GM13976 (cell line): ENCODE measurements at regions not wholly inside any gene's neighbourhood (a gene's known extent, or its start where the extent isn't known, plus 50 kb on each side); places are given as distances from the start of the nearest gene placed in this dataset.

Experiments used
- DNase-seq: peaks from one replicate; pipeline ENCODE4 v3.0.0; 2012; ENCODE audit warnings: low spot score
- CTCF ChIP-seq: IDR thresholded peaks from 2 replicates; pipeline ENCODE4 v1.5.1; 2012; ENCODE audit warnings: borderline replicate concordance, mild to moderate bottlenecking; ENCODE audit not compliant: insufficient read depth; ENCODE audit errors: extremely low read depth, missing control alignments, control extremely low read depth
- in situ Hi-C: fragments of 300-500 bp; cut with MboI; formaldehyde crosslinking; loops from one replicate; pipeline ENCODE4 v1.12.0; 2022; ENCODE audit warnings: low sequenced_read_pairs, mixed read lengths, inconsistent platforms; ENCODE audit not compliant: unreplicated experiment

- TF ChIP-seq CTCF = no peak
- no peak for DNase-seq
- in situ Hi-C loops = no loop called here
These were observed 144.7 kb upstream of the RGMA start for GRCh38 chr15:93233710-93234109.

- DNase-seq = no peak
- no peak for TF ChIP-seq CTCF
- in situ Hi-C loops = no loop called here
These were observed 143.8 kb upstream of the RGMA start for GRCh38 chr15:93232845-93233244.

- no peak for TF ChIP-seq CTCF
- in situ Hi-C loops = no loop called here
- DNase-seq = no peak
These were observed 143.0 kb upstream of the RGMA start for GRCh38 chr15:93231994-93232393.

- TF ChIP-seq CTCF = no peak
- no peak for DNase-seq
- in situ Hi-C loops = no loop called here
These were observed 142.4 kb upstream of the RGMA start for GRCh38 chr15:93231261-93231925.

- no peak for TF ChIP-seq CTCF
- in situ Hi-C loops = no loop called here
- DNase-seq = no peak
These were observed 139.5 kb upstream of the RGMA start for GRCh38 chr15:93228546-93228945.

- TF ChIP-seq CTCF = no peak
- in situ Hi-C loops = no loop called here
- DNase-seq = no peak
These were observed 134.8 kb upstream of the RGMA start for GRCh38 chr15:93223803-93224202.

GRCh38 chr15:93221759-93222158, 132.7 kb upstream of the RGMA start:
- no peak for TF ChIP-seq CTCF
- in situ Hi-C loops = no loop called here
- no peak for DNase-seq
